ENCODE measurements at regions not wholly inside any gene's neighbourhood (a gene's known extent, or its start where the extent isn't known, plus 50 kb on each side); places are given as distances from the start of the nearest gene placed in this dataset.

DNA sequence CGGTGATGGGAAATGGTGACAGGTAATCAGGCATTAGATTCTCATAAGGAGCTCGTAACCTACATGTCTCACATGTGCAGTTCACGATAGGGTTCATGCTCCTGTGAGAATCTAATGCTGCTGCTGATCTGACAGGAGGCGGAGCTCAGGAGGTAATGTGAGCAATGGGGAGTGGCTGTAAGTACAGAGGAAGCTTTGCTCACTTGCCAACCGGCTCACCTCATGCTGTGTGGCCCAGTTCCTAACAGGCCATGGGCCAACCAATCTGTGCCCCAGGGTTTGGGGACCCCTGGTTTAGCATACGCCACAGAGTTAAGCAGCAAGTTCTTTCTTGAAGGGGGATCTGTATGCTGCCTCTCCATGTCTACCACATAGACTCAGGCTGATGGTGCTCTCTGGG, 133.1 kb downstream of the IQUB start:
- TF ChIP-seq CTCF (IDR thresholded peaks at IDR 0.05) = no peak
- no peak for TF ChIP-seq POLR2A (IDR thresholded peaks at IDR 0.05)
- no peak for TF ChIP-seq POLR2AphosphoS5 (IDR thresholded peaks at IDR 0.05)

Data from prostate gland (tissue), 2 donors.